Stimulated activated CD4-positive, alpha-beta T cell treated with anti-CD3 and anti-CD28 coated beads, Interleukin-4, amount 100 ng/mL, for 24 hours (primary cell): ENCODE measurements at regions not wholly inside any gene's neighbourhood (a gene's known extent, or its start where the extent isn't known, plus 50 kb on each side); places are given as distances from the start of the nearest gene placed in this dataset.

Experiments used
- DNase-seq: peaks from one replicate; pipeline ENCODE4 v3.0.0-alpha.2; 2020

DNA sequence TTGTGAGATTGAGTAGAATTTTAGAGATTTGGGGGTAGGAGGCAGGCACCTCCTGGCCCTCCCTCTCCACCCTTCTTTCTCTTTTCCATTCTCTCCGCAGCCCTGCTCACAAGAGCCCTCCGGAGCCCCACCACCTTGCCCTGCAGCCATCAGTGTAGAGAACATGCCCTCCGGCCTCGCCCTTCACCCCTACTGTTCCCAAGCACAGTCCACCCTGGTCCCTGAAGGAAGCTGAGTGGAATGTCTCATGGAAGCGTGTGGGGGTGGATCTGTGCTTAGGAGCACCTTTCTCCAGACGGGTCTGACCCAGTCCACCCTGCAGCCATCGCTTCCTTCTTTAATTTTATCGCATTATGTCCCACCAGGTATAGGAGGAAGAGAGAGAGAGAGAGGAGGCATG, 267.1 kb downstream of the NSG2 start:
- DNase-seq = no peak

DNA sequence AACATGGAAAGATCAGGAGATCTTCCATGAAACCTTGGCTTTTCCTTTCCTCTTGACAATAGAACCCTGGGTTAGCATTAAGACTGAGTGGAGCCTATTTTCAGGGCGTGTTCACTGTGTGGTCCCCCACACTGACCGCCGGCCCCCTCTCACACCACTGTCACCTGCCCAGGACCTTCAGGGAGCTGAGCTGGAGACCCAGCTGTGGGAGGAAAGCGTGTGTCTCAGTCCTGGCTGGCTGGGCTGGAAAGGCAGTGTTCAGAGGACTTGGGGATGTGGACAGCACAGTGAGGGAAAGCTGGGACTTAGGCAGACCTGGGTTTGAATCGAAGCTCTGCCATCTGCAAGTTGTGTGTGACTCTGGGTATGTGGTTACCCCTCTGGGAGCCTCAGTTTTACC, 268.1 kb downstream of the NSG2 start:
- no peak for DNase-seq

DNA sequence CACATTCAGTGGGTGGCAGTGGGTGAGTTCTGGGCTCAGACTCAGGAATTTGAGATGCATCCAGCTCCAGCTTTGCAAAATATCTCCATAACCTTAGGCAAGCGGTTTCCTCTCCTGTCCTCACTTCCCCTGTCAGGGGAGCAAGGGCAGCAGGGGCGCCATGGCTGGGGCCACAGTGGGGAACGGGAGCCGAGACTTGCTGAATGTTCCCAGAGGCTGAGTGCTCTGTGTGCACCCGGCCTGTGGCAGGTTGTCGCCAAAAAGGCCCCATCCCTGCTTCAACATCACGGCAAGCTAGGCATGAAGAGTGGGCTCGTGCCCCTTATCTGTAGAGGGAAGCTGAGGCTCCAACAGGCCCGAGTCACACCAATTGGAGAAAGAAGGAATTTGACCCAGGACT, 268.8 kb downstream of the NSG2 start:
- DNase-seq = no peak

DNA sequence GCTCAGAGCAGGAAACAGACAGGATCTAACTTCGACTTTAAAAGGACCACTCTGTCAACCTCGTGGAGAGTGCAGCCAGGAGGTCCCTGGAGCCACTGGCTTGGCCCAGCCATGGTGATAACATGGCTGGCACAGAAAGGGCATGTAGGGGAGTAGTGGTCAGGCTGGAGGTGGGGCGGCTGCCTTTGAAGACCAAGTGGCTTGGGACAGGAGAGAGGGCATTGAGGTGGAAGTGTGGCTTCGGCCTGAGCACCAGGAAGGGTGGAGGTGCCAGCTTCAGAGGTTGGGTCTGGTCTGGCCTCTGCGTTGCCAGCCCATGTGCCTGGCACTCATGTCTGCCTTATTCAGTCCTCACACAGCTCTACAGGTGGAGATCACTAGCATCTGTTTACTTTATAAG, 270.0 kb downstream of the NSG2 start:
- no peak for DNase-seq

DNA sequence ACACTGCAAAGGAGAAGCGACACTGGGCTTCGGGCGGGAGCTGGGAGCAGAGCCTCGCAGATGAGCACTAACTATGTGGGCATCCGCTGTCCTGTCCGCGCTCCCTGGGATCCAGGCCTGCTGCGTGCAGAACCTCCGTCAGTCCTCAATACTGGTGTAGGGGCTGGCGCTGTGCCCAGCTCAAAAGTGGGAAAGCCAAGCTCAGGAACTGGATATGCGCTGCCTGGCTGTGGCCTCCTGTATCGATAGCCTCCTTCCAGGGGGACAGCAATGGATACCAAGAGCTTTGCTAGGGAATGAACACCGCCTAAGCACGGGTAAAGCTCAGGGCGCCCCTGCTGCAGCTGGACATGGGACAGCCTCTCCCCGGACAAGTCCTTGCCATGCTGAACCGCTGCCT, 270.4 kb downstream of the NSG2 start:
- DNase-seq = no peak

DNA sequence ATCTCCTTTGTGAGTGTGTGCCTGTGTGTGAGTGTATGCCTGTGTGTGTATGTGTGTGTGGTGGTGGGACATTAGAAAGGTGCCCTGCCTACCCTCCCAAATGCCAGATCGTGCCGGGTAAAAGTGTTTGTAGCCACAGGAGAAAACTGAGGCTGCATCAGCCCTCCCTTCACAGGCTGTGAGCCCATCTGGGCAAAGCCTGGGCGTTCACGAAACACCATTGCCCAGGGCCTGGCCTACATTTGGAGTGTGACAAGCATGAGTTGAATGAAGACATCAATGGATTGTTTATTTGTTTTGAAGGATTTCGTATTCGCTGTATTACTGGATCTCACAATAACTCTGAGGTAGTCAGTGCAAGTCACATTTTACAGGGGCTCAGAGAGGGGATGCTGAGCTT, 270.8 kb downstream of the NSG2 start:
- DNase-seq = no peak

- no peak for DNase-seq
These were observed 271.9 kb downstream of the NSG2 start for GRCh38 chr5:174317256-174317894.

DNA sequence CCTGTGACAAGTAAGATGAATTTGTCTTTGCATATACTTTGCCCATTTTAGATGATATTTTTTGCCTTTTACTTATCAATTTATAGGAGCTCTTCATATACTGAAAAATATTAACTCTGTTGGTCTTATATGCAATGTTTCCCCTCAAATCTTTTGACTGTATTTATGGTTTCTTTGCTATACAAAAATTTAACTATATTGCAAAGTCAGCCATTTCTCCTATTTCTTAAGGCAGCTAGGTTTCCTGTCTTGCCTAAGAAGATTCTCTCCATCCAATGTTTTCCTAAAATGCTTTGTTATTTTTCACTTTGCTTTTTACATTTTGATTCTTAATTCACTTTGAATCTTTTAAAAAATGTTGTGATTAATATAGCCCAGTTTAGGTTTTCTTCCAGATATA, 273.1 kb downstream of the NSG2 start:
- no peak for DNase-seq

DNA sequence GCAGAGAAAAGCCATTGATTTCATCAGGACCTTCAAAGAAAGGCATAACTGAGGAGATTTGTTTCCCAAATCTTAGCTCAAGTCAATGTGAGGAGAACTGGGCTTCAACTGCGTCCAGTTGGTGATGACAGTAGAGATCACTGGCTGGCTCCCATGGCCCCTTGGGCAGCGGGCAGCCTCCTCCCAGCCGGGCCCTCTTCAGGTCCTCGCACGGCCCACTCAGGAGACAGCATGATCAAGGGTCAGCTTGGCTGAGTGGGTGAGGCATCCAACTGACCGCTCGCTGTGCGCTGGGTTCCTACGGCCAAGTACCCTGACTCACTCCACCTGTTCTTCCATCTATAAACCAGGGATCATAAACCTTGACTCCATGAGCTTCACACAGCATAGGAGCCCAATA, 274.0 kb downstream of the NSG2 start:
- no peak for DNase-seq

GRCh38 chr5:174320051-174320450, 274.5 kb downstream of the NSG2 start:
- no peak for DNase-seq

GRCh38 chr5:174323878-174324281, 278.4 kb downstream of the NSG2 start:
- no peak for DNase-seq

DNA sequence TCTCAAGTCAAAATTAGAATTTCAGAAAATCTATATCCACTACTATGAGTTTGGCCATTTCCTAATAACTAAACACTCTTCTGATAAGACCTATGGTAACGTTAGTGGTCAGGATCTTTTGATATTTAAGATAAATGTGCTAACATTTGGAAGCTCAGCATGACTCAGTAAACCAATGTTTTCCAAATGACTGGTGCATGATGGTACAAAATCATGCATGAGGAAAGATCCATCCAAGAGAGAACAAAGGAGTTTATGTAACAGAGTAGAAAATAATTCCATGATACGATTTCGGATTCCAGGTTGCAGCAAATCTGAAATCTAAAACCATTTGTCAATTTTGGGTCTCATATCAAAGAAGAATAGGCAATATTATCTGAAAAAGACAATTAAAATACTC, 279.2 kb downstream of the NSG2 start:
- DNase-seq = no peak

- no peak for DNase-seq
These were observed 279.9 kb downstream of the NSG2 start for GRCh38 chr5:174325431-174325830.

GRCh38 chr5:174325961-174326360, 280.5 kb downstream of the NSG2 start:
- no peak for DNase-seq

DNA sequence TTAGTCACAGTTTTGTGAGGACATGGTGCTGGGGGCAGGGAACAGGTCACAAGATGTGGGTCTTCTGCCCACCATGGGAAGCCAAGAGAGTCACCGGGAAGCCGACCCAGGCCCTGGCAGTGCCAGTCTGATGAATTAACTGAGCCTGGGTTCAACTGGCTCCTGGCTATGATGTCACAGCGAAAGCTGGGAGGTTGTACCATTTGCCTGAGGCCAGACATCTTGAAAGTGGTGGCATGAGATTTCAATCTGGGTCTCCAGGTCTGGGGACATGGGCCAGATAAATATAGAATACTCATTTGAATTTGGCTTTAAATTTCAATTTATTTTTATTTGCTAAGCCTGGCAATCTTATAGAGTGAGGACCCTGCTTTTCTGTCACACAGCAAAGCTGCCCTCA, 280.9 kb downstream of the NSG2 start:
- DNase-seq = no peak

DNA sequence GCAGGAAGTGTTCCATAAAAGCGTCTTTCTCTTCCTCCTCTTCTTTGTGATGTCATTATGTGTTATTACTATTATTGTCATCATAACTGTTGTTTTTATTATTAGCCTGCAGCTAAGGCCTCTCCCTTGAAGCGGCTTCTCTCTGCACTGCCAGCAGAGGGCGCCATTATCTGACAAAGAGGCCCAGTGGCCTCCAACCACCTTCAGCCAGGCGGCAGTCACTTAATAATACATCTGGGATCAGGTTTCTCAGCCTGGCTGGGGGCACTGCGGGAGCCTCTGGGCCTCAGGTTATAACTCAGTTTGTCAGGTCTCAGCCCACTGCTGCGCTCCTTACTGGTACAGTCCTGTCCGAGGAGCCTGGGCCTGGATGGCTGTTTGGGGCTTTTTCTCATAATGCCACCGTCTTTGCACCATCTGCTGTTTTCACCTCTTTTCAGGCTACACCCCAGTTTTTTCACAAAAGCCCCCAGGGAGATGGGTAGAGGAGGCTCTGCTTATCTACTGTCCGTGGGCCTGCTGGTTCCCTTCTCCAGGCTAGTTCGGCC, 281.9 kb downstream of the NSG2 start:
- DNase-seq = peak; percentile 35

GRCh38 chr5:174327896-174328295, 282.4 kb downstream of the NSG2 start:
- no peak for DNase-seq

DNA sequence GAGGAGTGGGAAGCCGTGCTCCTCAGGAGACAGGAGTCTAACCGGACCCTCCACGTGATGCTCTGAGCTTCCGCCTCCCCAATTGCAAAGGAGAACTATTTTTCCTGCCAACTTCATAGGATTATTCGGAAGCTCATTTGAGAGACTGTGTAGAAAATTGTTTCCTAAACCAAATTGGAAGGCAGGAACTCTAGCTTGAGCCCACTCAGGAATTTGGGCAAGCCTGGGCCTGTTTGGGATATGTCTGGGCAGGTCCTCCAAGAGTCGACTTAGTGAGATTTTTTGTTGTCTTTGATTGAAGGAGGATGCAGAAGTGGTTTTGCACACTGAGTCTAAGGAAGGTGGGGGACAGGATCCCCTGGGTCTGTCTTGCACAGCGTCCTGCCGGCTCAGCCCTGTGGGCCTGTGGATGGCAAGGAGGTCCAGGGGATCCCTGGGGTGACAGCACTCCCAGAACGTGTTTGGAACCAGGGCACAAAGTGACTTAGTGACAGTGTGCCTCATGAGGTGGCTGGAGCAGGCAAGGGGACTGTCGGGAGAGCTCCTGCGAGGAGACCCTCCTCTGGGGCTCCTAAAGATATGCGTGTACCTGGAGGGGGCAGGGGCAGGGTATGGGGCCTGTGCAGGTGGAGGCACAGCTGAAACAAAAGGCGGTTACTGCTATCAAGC, 283.3 kb downstream of the NSG2 start:
- no peak for DNase-seq

DNA sequence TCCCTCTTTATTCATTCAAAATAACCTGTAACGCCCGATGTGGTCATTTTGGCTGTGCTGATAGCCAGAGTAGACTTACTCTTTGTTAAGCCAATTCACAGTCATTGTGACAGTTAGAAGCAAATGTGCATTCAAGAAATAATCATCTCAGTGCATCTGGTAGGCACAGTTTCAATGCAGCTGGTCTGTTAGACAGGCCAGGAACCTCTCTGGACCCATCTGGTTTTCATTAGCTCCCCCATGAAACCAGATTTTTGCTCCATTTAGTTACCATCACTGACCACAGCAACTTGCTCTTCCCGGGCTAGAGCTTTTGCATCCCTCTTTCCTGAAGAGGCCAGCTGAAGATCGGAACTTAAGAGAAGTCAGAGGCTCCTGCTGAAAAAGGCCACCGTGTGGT, 284.2 kb downstream of the NSG2 start:
- no peak for DNase-seq

DNA sequence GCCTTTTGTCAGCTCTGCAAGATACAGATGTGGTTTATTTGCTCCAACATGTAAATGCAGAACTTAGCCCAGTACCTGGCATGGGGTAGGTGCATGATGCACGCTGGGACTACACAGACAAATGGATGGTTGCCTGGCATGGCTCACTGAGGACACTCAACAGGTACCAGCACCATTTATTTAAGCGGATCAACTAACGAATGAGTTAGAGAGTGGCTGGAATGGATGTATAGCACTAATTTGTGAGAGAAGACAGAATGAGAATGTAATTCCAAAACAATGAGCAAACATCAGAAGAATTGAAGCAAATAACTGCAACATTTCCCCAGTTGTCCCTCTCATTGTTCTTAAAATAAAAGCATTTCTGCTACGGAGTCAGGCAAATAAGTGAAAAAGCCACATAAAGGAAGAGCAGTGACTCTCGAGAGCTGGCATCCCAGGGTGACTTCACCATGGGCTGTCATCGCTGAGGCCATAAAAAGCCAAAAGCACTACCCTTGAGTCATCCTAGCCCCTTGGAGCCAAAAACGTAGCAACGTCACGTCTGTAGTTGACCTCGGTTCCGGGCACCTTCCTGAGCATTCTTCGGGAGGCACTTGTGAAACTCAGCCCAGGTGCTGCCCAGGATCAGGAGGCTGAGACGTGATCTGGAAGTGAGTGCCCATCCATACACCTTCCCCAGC, 290.3 kb downstream of the NSG2 start:
- DNase-seq = no peak

- no peak for DNase-seq
These were observed 291.0 kb downstream of the NSG2 start for GRCh38 chr5:174336479-174336878.

DNA sequence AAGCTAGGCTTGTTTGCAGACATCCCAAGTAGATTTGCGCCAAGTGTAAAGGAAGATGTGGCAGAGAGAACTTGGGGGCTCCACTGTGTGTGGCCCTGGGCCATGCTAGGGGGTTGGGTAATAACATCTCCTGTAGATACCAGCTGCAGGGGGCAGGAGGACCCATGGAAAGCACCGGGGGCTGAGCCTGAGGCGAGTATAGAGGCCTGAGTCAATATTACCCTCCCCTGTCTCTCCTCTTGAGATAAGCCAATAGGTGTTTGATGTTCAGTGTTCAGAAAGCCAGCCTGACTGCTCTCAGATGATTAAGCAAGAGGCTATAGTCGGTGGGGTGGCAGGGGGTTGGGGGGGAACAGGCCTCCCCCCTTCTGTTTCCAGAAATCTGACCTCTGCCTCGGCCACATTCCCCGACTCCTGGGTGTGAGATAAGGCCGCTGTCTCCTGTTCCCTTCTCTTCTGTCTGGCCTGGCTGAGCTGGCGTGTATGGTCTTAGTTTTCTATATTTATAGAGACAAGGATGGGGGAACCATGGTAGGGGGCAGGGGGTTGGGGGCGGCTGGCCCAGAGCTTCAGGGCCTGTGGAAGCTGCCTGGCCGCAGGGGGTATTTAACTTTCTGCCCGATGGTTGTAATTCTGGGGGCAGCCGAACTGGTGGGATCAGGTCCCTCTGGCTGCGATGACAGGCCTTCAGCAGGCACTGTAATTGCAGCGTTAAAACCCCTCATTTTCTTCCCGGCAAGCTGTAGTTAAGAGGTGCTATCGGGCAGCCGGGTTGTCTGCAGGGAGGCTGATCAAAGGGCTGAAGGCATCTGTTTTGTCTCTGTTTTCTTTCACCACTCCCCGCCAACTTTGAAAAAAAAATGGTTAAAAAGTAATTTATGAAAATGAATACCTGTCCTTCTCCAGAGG, 292.0 kb downstream of the NSG2 start:
- no peak for DNase-seq
